OCI-LY7 (cell line): ENCODE measurements at regions not wholly inside any gene's neighbourhood (a gene's known extent, or its start where the extent isn't known, plus 50 kb on each side); places are given as distances from the start of the nearest gene placed in this dataset.

ENCODE experiments used
- BruUV-seq: library from RNA; stranded (reverse); fragments of 400-500 nt; replicated peaks from 2 replicates; lab custom pipeline; 2021; lab: Mats Ljungman, UMichigan
- CTCF ChIA-PET: fragments of 300-600 bp; sonication (Branson Sonifier 250); formaldehyde crosslinking; loops from one replicate; lab custom pipeline; 2022; ENCODE audit warnings: antibody characterized with exemption; ENCODE audit not compliant: unreplicated experiment; lab: Charles Lee
- POLR2A ChIA-PET: fragments of 300-600 bp; sonication (Branson Sonifier 250); formaldehyde crosslinking; loops from one replicate; lab custom pipeline; 2022; ENCODE audit warnings: antibody characterized with exemption; lab: Charles Lee
- DNase-seq: peaks from one replicate; pipeline ENCODE4 v3.0.0-alpha.2; 2015; ENCODE audit warnings: low spot score
- H2AFZ ChIP-seq: fragments of 200-600 bp; sonication (generic), shearing (Covaris generic); 2 replicates; pipeline ENCODE4 v1.6.1; 2014; ENCODE audit warnings: mild to moderate bottlenecking, antibody characterized with exemption, low read length, moderate library complexity
- H3K27ac ChIP-seq: fragments of 200-600 bp; sonication (generic); 2 replicates; pipeline ENCODE4 v1.5.1; 2014; ENCODE audit warnings: mixed run types, low read depth, mild to moderate bottlenecking, moderate library complexity, low read length, inconsistent platforms; ENCODE audit not compliant: poor library complexity, severe bottlenecking
- H3K36me3 ChIP-seq: fragments of 200-600 bp; sonication (generic); 2 replicates; pipeline ENCODE4 v1.6.1; 2014; ENCODE audit warnings: mild to moderate bottlenecking, antibody characterized with exemption, low read length, moderate library complexity, mixed read lengths; ENCODE audit not compliant: insufficient read depth
- H3K4me1 ChIP-seq: fragments of 200-600 bp; sonication (generic); 2 replicates; pipeline ENCODE4 v1.5.1; 2014; ENCODE audit warnings: mild to moderate bottlenecking, low read length; ENCODE audit not compliant: insufficient read depth, poor library complexity, severe bottlenecking
- H3K4me2 ChIP-seq: fragments of 200-600 bp; sonication (generic); 2 replicates; pipeline ENCODE4 v1.6.1; 2014; ENCODE audit warnings: mild to moderate bottlenecking, low read length
- H3K4me3 ChIP-seq: fragments of 200-600 bp; sonication (generic); 2 replicates; pipeline ENCODE4 v1.5.1; 2014; ENCODE audit warnings: mild to moderate bottlenecking, low read depth, low read length; ENCODE audit not compliant: poor library complexity, severe bottlenecking
- H3K79me2 ChIP-seq: fragments of 200-600 bp; sonication (generic); 2 replicates; pipeline ENCODE4 v1.6.1; 2016; ENCODE audit warnings: low read depth, mild to moderate bottlenecking, low read length, moderate library complexity, mixed read lengths; ENCODE audit not compliant: insufficient read depth
- H3K9me2 ChIP-seq: fragments of 200-600 bp; sonication (generic); 2 replicates; pipeline ENCODE4 v1.6.1; 2016; ENCODE audit warnings: mild to moderate bottlenecking, low read length, mixed read lengths; ENCODE audit not compliant: insufficient read depth
- H3K9me3 ChIP-seq: fragments of 200-600 bp; sonication (generic); 2 replicates; pipeline ENCODE4 v1.6.1; 2014; ENCODE audit warnings: mild to moderate bottlenecking, mixed run types, low read length, mixed read lengths
- H4K20me1 ChIP-seq: fragments of 200-600 bp; sonication (generic); 2 replicates; pipeline ENCODE4 v1.6.1; 2014; ENCODE audit warnings: mild to moderate bottlenecking, antibody characterized with exemption, low read length, moderate library complexity, mixed read lengths; ENCODE audit not compliant: insufficient read depth
- CTCF ChIP-seq: fragments of 200-600 bp; sonication (generic); conservative IDR thresholded peaks from 2 replicates; pipeline ENCODE4 v1.5.1; 2014; ENCODE audit warnings: mild to moderate bottlenecking, antibody characterized with exemption, low read length, moderate library complexity, mixed read lengths
- EZH2phosphoT487 ChIP-seq: fragments of 200-600 bp; sonication (generic); IDR thresholded peaks from 2 replicates; pipeline ENCODE4 v1.6.1; 2018; ENCODE audit warnings: low read depth, borderline replicate concordance, mild to moderate bottlenecking, mixed run types, antibody characterized with exemption, low read length, moderate library complexity, mixed read lengths
- intact Hi-C: fragments of 100-400 bp; cut with micrococcal nuclease; formaldehyde crosslinking; loops from one replicate; pipeline ENCODE4 v1.10.0; 2022; ENCODE audit not compliant: unreplicated experiment

GRCh38 chr1:30539884-30540283, 183.5 kb downstream of the MATN1 start:
- ChIA-PET POLR2A (interaction anchor here (1.3 kb wide), 1 partner anchor 264 kb away, joined by 3 read pairs; no protein-coding TSS in a partner anchor), CTCF (no interaction called here)
- TF ChIP-seq CTCF (no peak), EZH2phosphoT487 (no peak)
- Histone ChIP-seq H3K36me3 (no peaks in the 10 kb centered on the region), H3K9me3 (no peaks in the 10 kb centered on the region), H2AFZ (no peak overlapping the region), H3K4me2 (no peak overlapping the region), H3K4me1 (no peaks in the 10 kb centered on the region), H3K4me3 (no peak overlapping the region), H3K27ac (no peak overlapping the region), H4K20me1 (no peaks in the 10 kb centered on the region), H3K79me2 (no peaks in the 10 kb centered on the region), H3K9me2 (no peaks in the 10 kb centered on the region)
- no TSS peak for BruUV-seq
- DNase-seq, result no peak
- intact Hi-C loops, result no loop called here

DNA sequence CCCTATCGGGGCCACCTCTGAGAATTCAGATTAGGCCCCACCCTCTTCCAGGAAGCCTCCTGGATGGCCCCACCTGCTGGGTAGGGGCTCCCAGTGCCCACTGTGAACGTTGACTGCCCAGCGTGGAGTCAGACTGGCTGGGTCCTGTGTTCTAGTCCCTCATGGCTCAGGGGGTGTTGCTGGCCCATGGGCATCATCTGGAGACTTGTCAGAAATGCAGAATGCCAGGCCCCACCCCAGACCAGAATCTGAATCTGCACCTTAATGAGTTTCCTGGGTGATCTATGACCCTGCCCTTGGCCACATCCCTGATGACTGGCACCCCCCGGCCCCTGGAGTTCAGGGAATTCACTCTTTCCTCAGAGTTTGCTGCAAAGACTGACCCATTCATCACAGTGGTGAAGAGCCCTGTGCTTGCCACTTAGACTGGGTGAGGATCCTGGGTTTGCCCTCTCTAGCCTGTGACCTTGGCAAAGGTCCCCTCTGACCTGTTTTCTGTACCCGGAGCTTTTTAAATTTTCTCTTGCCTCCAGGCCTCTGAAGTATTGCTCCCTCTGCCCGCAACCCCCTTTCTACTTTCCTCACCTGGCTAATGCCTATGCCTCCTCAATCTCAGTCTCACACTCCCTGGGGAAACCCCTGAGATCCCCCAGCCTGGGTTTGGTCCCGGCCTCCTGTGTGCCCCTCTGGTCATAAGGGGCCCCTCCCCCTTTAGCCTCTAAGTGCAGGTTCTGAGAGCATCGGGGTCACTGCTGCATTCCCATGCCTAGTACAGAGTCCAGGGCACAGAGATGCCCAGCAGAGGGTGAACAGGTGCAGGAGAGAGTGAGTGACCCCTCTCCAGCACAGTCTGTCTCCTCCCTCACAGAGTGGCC, 184.2 kb downstream of the MATN1 start:
- no peaks in the 10 kb centered on the region for H3K4me1 ChIP-seq
- no peak overlapping the region for H3K4me2 ChIP-seq
- TF ChIP-seq EZH2phosphoT487 (no peak), CTCF (no peak)
- H3K79me2 ChIP-seq, result no peaks in the 10 kb centered on the region
- H3K36me3 ChIP-seq, result no peaks in the 10 kb centered on the region
- ChIA-PET CTCF (no interaction called here), POLR2A (interaction anchor here (1.3 kb wide), 1 partner anchor 265 kb away, joined by 3 read pairs; no protein-coding TSS in a partner anchor)
- H3K27ac ChIP-seq, result no peak overlapping the region
- H2AFZ ChIP-seq, result no peak overlapping the region
- no peaks in the 10 kb centered on the region for H4K20me1 ChIP-seq
- DNase-seq, result no peak
- H3K9me3 ChIP-seq, result no peaks in the 10 kb centered on the region
- H3K4me3 ChIP-seq, result no peak overlapping the region
- intact Hi-C loops, result no loop called here
- H3K9me2 ChIP-seq, result no peaks in the 10 kb centered on the region
- no TSS peak for BruUV-seq
